A549 (cell line): ENCODE measurements at regions not wholly inside any gene's neighbourhood (a gene's known extent, or its start where the extent isn't known, plus 50 kb on each side); places are given as distances from the start of the nearest gene placed in this dataset.

Experiments
- EP300 ChIP-seq, 2 experiments: fragments of >200 bp; sonication (Bioruptor Twin); formaldehyde crosslinking; IDR thresholded peaks; 2 replicates in 1 of 2; 3 replicates in 1 of 2; pipeline ENCODE4 v1.6.1; 2016 to 2017
- HOXA7 ChIP-seq: fragments of 250-450 bp; sonication (Bioruptor Pico); IDR thresholded peaks from 2 replicates; pipeline ENCODE4 v1.5.0; 2020; ENCODE audit warnings: mild to moderate bottlenecking, moderate library complexity
- KDM1A ChIP-seq: fragments of 200-600 bp; sonication (generic); IDR thresholded peaks from 2 replicates; pipeline ENCODE4 v1.6.1; 2016; ENCODE audit warnings: low read depth, mild to moderate bottlenecking
- POLR2A ChIP-seq: IDR thresholded peaks from 2 replicates; pipeline ENCODE4 v1.6.1; 2012; ENCODE audit warnings: mild to moderate bottlenecking, low read length
- RAD21 ChIP-seq, 2 experiments: fragments of >200 bp in 1 of 2; sonication (Bioruptor Twin) in 1 of 2; formaldehyde crosslinking in 1 of 2; IDR thresholded peaks in 1 of 2; conservative IDR thresholded peaks in 1 of 2; 2 replicates in 1 of 2; 3 replicates in 1 of 2; pipeline ENCODE4 v1.6.1; 2012 to 2018; ENCODE audit warnings: inconsistent platforms in 1 of 2
- TF ChIP-seq, protein P1 (sequence below): fragments of >200 bp; sonication (Bioruptor Twin); formaldehyde crosslinking; IDR thresholded peaks from 3 replicates; pipeline ENCODE4 v1.5.1; 2016

DNA sequence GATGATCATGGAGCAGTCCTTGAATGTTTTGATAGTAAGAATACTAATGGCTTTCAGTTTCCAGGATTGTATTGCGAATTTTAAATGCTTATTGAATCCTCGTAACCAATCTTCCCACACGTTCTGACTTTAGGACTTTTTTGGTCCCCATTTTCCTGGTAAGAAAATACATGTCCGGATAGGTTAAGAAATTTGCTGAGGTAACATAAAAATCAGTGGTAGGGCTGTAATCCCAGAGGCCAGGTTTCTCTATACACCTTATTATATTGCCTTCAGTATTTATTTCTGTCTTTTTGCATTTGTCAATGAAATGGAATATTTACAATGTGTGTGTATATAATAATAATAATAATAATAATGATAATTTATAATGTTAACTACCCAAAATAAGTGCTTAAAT lies 603.2 kb downstream of the TMEM182 start:
- TF ChIP-seq, protein P1, sequence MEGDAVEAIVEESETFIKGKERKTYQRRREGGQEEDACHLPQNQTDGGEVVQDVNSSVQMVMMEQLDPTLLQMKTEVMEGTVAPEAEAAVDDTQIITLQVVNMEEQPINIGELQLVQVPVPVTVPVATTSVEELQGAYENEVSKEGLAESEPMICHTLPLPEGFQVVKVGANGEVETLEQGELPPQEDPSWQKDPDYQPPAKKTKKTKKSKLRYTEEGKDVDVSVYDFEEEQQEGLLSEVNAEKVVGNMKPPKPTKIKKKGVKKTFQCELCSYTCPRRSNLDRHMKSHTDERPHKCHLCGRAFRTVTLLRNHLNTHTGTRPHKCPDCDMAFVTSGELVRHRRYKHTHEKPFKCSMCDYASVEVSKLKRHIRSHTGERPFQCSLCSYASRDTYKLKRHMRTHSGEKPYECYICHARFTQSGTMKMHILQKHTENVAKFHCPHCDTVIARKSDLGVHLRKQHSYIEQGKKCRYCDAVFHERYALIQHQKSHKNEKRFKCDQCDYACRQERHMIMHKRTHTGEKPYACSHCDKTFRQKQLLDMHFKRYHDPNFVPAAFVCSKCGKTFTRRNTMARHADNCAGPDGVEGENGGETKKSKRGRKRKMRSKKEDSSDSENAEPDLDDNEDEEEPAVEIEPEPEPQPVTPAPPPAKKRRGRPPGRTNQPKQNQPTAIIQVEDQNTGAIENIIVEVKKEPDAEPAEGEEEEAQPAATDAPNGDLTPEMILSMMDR: no peak
- TF ChIP-seq RAD21 (conservative IDR thresholded peaks at IDR 0.05 in 1 of 2, IDR thresholded peaks at IDR 0.05 in 1 of 2) (no peak), HOXA7 (no peak), KDM1A (no peak), POLR2A (no peak), EP300 (IDR thresholded peaks at IDR 0.05) (no peak)
